Hematopoietic multipotent progenitor cell treated with erythropoietin and hydrocortisone succinate and interleukin-3 and kit ligand, for 6 days (in vitro differentiated cells): ENCODE measurements at regions not wholly inside any gene's neighbourhood (a gene's known extent, or its start where the extent isn't known, plus 50 kb on each side); places are given as distances from the start of the nearest gene placed in this dataset.

Source experiments
- DNase-seq: peaks from one replicate; pipeline ENCODE4 v3.0.0-alpha.2; 2015

- no peak for DNase-seq
Observed at GRCh38 chr5:71865665-71866320, 146.7 kb downstream of the CARTPT start.

GRCh38 chr5:71872311-71872864, 153.3 kb downstream of the CARTPT start:
- DNase-seq = no peak

DNA sequence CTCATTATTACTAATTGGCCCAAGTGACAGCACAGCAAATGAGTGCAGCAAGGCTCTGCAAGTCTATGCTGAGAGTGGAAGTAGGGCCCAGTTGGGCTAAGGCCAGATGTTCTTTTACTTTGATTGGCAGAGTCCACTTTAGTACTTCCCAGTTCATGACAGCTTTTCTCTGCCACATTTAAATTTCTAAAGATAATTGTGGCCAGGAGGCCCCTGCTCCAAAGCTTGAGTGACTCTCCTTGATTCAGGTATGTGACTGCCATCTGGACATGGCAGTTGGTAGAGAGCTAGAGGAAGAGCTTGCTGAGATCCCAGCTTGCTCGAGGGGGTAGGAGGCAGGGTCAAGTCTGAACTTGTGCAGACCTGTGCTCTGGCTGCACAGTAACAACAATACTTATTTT, 154.1 kb downstream of the CARTPT start:
- no peak for DNase-seq

DNA sequence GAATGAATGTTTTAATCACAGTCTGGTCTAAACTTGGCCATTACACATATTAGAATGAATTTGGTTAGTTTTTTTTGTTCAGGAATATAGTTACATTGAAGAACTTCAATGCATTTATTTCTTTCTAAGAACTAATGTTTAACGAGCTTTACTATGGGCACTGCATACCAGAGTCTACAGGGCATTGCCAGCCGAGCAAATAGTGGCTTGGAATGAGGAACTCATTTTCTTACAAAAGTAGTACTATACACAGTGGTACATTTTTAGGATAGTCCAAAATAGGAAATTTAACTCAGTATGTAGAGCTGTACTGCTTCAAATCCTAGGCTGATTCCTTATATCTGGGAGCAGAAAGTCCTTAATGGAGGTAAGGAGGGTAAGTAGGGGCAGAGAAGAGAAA, 155.4 kb downstream of the CARTPT start:
- DNase-seq = no peak

GRCh38 chr5:71877511-71877910, 158.4 kb downstream of the CARTPT start:
- no peak for DNase-seq

GRCh38 chr5:71880536-71880935, 161.5 kb downstream of the CARTPT start:
- DNase-seq = no peak

DNA sequence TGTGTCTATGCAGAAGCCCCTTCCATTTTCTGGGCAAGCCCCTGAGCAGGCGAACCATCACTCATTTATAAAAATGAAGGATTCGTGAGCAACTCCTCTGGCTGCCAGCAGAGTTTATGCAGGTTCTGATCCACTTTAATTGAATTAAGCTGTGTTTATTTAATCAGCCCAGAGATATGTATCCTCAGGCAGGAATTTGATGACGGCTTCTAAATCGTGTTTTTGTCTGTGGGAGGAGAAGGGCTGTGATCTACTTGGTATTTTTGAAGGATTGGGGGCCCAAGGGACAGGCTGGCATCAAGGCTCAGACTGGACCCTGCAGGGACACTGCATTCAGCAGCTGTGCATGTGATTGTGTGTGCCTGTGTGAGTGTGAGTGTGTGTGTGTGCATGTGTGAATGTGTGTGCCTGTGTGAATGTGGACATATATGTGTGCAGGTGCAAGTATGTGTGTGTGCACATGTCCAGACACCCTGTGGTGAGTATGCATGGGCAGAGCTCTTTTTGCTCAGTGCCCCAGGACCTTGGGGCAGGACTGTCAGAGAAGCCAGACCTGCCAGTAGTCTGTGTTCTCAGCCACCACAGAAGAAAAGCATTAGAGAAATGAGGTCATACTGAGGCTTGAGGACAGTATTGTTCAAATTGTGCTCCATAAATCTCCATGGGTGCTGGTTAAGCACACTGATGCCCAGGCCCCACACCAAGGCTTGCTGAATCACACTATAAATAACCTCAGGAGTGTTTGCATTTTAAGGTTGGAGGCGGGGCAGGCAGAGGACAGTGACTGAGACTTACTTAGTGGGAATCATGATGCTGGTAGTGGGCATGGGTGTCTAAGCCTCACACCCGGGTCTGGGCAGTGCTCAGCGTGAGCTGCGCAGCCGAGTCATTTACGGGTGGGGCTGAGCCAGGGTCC, 164.0 kb downstream of the CARTPT start:
- no peak for DNase-seq

DNA sequence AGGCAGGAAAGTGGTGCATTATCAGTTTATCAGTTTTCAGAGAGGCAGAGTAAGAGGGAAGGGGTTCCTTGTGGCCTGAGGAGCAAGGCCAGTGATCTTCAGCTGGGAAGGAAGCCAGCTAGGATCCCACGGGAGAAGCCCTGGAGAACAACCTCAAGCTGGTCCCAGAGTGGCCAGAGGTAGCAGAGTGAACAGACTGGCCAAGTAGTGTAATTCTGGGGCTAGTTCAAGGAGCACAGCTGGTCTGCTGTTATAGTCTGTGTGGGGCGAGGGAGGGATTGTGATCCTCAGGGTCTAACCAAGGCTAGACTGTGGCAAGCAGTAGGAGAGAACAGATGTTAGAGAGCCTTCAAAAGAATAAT, 164.6 kb downstream of the CARTPT start:
- no peak for DNase-seq

GRCh38 chr5:71884926-71885325, 165.9 kb downstream of the CARTPT start:
- DNase-seq = no peak

GRCh38 chr5:71886406-71886805, 167.3 kb downstream of the CARTPT start:
- DNase-seq = no peak

- peak; percentile 74 for DNase-seq
Observed at GRCh38 chr5:71887680-71888079, 168.6 kb downstream of the CARTPT start.

DNA sequence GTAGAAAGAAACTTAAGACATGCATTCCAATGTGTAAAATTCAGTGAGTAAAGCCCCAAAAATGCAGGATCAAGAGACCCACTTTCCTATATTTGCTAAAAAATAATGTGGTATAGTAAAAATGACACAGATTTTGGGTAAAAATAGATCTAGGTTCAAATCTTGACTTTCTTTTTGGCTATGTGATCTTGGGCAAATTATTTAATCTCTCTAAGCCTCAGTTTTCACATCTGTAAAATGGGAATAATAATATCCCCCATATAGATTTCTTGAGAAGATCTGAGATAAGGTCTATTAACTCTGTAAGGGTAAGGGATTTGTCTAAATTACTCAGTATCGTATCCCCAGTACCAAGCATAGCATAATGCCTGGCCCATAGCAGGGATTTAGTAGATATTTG, 172.3 kb downstream of the CARTPT start:
- DNase-seq = no peak

GRCh38 chr5:71891856-71892255, 172.8 kb downstream of the CARTPT start:
- DNase-seq = no peak

DNA sequence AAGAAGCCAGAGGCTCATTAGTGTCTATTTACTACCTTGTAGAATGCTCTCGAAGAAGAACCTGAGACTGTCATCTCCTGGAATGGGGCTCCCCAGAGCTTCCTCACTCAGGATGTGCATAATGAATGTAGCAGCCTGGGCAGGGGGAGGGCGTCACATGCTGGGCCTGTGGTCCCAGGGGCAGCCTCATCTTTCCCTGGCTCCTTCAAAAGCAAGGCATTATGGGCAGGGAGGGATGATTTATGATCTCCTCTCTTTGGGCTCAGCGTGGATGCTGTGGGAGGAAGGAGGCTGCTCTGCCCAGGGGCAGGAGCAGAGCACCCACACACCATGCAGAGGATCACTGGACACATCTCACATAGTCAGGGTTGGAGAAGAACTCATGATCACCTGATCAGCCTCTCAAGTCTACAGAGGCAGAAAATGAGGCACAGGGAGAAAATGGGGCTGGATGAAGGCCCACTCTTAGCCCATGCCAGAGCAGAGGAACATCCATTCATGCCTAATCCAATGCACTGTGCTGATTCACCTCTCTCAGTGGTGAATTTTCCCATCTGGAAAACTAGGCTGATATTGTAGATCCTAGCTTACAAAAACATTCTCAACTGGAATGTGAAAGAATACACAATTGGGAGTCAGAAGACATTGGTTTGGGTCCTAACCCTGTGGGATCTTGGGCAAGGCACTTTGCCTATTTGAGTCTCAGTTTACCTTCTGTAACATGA, 173.7 kb downstream of the CARTPT start:
- no peak for DNase-seq

DNA sequence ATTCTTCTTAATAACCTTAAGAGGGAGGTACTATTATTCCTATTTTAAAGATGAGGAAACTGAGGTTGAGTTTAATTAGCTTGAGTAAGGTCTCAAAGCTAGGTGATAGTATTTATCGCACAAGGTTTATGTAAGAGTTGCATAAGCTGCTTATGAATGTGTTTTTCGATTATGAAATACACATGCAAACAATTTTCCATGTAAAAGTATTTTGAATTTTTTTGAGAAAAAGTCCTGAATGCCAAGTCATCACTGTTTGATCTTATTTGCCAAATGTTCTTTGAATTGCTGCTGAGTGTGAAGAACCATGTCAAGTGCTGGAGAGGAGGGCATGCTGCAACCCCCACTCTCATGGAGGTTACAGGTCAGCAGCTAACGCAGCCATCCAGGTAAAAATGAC, 174.4 kb downstream of the CARTPT start:
- no peak for DNase-seq

DNA sequence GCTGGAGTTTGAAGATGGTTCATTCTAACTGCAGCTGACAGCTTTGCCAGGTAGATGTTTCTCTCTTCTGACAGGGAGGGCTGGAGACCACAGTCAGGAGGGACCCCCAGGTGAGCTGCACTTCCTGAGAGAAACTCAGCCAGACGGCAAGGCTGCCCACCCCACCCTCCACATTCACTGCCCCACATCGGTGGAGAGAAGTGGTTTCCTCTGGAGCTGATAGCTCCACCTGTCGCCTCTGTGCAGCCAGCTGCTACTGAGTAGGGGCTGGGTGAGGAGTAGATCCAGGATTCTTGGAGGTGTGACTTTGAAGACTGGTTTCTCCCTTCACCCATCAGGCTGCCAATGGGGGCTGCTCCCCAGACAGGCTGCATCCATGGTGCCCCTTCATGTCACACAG, 175.0 kb downstream of the CARTPT start:
- DNase-seq = no peak

- DNase-seq = no peak
Observed at GRCh38 chr5:71895546-71895945, 176.5 kb downstream of the CARTPT start.

DNA sequence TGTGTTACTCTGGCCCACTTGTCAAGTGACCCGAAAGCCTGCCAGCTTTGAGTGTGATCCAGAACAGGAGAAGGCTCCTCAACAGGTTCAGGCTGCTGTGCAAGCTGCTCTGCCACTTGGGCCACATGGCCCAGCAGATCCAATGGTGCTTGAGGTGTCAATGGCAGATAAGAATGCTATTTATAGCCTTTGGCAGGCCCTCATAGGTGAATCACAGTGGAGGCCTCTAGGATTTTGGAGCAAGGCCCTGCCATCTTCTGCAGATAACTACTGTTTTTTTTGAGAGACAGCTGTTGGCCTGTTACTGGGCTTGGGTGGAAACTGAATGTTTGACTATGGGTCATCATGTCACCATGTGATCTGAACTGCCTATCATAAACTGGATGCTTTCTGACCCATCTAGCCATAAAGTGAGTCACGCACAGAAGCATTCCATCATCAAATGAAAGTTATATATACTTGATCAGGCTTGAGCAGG, 180.8 kb downstream of the CARTPT start:
- no peak for DNase-seq

- DNase-seq = no peak
Observed at GRCh38 chr5:71903808-71904207, 184.7 kb downstream of the CARTPT start.

- no peak for DNase-seq
Observed at GRCh38 chr5:71904852-71905251, 185.8 kb downstream of the CARTPT start.

- DNase-seq = no peak
Observed at GRCh38 chr5:71905834-71906711, 187.0 kb downstream of the CARTPT start.

GRCh38 chr5:71907001-71907588, 188.0 kb downstream of the CARTPT start:
- DNase-seq = no peak
